Ecto neural progenitor cell (in vitro differentiated cells): ENCODE measurements at regions not wholly inside any gene's neighbourhood (a gene's known extent, or its start where the extent isn't known, plus 50 kb on each side); places are given as distances from the start of the nearest gene placed in this dataset.

Source experiments
- DNase-seq: peaks from one replicate; pipeline ENCODE4 v3.0.0-alpha.2; 2018; ENCODE audit warnings: low spot score

GRCh38 chr2:173766537-173767289 is 198.5 kb downstream of the SP3 start:
- DNase-seq: no peak

- no peak for DNase-seq
Measured at GRCh38 chr2:173770947-173771678, 194.1 kb downstream of the SP3 start.

- DNase-seq: no peak
Measured at GRCh38 chr2:173772205-173772604, 193.0 kb downstream of the SP3 start.

- DNase-seq: no peak
Measured at GRCh38 chr2:173773076-173773475, 192.1 kb downstream of the SP3 start.

DNA sequence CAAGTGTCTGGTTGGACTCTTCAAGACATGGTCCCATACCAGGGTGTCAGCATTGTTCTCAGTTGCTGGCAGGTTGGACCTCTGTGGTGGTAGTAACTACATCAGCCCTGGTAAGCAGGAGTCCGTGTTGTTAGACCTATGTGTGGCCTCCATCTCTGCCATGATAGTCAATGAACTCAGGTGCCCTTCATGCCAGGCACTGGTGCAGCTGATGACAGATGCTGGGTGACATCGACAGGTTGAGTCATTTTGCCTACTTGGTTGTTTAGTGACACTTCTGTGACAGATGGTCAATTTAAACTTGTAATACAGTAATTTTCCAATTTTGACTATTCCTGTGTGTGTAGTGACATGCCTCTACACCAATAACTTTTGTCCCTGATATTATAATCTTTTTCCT is 189.7 kb downstream of the SP3 start:
- no peak for DNase-seq

DNA sequence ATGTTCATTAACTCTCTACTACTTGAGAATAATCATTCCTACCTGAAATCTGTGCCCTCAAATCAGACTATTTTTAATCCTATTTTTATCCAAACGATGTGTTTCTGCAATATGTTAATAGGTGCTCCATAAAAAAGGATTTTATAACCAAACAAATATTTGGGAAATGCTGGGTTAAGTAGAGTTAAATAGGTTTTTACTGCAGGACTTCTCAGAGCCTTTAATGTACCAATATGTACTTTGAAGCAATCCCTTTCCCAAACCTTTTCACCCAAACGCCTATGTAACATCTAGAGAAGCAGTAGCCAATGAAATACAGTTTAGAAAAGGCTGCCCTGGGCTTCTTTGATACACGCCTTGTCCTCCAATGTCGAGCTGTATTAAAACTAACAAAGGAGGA is 182.5 kb downstream of the SP3 start:
- DNase-seq: no peak

DNA sequence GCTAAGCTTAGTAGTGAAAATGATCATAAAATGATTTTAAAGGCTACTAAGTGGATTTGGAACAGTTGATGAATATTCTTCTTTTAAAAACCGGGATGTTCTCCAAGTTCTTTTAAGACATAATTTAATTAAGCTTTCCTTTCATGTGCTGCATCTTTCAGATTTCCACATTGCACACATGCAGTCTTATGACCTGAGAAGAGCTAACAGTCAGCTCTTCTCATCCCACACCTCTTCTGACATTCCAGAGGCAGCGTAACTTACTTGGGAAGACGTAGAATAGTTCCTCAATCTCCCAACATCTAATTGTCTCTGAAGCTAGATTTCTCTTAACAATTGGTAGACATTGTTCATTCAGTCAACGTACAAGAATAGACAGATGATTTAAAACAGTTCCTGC is 181.8 kb downstream of the SP3 start:
- DNase-seq: no peak

DNA sequence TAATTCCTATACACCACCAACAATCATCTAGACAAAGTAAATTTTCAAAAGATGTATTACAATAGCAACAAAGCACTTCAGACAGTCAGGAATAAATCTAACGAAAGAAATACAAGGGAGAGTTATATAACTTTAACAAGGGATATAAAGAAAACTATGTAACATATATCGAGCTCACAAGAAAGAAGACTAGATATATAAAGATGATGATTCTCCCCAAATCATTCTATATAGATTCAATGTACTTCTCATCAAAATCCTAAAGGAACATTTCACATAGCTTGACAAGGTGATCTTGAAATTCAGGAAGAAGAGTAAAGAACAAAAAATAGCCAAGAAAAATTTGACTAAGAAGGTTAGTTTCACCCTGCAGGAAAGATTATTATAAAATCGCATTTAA is 179.4 kb downstream of the SP3 start:
- no peak for DNase-seq

DNA sequence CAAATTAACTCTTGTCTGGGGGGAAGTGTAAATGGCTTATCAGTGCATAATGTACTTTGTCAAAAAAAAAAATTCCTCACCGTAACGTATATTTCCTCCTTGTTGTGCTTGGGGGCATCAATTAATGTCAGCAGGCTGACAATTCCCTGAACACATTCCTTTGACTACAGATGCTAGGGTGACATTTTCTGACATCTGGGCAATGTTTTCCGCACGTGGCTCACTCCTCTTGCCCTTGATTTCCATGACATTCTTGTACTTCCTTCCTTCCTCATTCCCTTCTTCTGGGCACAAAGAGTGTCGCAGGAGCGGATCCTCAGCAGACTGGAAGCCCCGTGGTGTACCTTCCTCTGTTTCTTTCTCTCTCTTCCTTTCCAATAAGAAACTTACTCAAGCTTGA is 173.7 kb downstream of the SP3 start:
- no peak for DNase-seq

DNA sequence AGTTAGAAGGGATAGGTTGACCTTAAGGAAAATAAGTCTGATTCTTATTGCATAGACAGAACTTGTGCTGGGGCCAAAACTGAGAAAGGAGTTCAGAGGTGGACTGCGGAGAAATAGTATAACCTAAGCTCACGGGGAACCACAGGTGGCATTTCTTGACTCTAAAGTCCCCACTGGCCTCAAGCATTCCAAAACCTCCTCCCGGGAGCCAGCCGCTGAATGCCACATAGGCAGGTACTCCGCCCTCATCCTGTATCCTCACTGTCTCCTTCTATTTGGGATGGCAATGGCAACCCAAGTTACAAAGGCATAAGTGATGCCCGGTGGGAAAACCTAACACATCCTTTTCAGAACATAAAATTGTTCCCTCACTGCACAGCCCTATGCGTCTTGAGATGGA is 173.0 kb downstream of the SP3 start:
- no peak for DNase-seq

- DNase-seq: no peak
Measured at GRCh38 chr2:173792741-173793140, 172.4 kb downstream of the SP3 start.

GRCh38 chr2:173793709-173794565 is 171.2 kb downstream of the SP3 start:
- no peak for DNase-seq

DNA sequence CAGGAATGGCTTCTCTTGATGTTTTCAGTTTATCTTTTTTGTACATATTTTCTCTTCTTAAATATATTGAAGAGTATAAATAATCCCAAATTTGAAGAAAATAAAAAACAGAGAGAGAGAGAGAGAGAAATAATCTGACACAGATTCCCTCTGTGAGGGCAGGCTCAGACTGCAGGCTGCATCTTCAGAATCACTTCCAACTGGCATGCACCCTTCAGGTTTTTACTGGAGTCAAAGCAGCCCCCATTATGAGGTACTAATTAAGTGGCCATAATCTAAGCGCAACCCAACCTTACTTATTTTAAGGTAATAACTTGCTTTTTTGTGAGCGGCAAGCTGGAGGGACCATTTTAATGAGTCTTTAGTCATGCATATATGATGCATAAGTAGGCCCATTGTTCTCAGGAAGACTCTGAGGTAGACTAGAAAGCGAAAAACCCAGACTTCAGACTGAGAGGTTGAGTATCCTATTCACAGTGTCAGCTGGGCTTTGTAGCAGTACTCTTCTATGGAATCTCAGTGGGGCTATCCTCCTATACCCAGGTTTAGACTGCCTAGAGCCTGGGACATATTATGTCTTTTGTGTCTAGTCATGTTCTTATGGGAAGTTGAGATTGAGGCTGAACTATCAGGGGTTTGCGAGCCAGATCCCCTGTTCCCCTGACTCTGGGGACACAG is 167.4 kb downstream of the SP3 start:
- DNase-seq: no peak

- DNase-seq: no peak
Measured at GRCh38 chr2:173802518-173802917, 162.7 kb downstream of the SP3 start.

GRCh38 chr2:173803449-173803848 is 161.7 kb downstream of the SP3 start:
- no peak for DNase-seq

DNA sequence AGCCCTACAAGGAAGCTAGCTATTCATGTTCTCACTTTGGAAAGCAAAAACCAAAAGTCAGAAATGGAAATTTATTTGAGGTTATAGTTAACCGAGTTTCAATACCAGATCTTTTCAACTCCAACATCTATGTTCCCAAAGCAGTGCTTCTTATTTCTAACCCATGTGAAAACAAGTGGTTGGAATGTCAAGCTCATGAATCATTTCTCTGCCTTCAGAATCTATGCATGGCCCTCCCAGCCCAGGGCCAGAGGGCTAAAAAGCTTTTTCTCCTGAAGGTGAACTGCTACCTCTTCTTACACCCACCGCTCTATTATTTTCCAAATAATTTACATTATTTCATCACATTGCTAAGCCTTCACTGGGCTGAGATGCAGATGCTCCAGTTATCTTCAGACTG is 158.4 kb downstream of the SP3 start:
- DNase-seq: no peak

DNA sequence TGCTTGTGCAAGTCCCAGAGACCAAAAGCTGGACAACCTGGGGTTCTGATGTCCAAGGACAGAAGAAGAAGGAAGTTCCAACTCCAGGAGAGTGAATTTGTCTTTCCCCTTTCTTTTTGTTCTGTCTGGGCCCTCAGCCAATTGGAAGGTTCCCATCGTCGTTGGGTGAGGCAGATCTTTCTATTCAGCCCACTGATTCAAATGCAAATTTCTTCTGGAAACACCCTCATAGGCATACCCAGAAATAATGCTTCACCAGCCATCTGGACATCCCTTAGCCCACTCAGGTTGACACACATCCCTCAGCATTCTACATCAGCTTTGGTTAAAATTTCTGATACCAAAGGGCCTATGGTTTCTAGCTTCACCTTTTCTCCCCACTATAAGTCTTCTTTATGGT is 156.5 kb downstream of the SP3 start:
- DNase-seq: no peak

GRCh38 chr2:173812321-173812720 is 152.9 kb downstream of the SP3 start:
- DNase-seq: no peak

GRCh38 chr2:173814306-173814705 is 150.9 kb downstream of the SP3 start:
- no peak for DNase-seq

DNA sequence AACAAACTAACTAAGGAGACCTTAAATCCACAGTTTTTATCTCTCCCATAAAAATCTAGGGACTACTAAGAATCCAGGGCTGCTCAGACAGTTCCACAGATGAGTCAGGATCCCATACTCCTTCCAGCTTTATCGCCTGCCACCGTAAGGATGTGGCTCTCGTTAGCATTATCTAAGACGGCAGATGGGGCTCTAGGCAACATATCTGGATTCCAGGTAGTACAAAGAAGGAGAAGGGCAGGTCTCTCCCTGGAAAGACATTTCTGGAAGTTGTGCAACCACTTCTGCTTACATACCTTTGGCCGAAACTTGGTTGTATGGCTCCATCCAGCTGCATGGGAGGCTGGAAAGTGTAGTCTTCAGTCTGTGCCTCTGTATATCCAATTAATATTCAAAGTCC is 149.4 kb downstream of the SP3 start:
- DNase-seq: no peak

- no peak for DNase-seq
Measured at GRCh38 chr2:173817582-173817981, 147.6 kb downstream of the SP3 start.

GRCh38 chr2:173818285-173818684 is 146.9 kb downstream of the SP3 start:
- no peak for DNase-seq
